Coronary artery (tissue), 2 donors: ENCODE measurements at regions not wholly inside any gene's neighbourhood (a gene's known extent, or its start where the extent isn't known, plus 50 kb on each side); places are given as distances from the start of the nearest gene placed in this dataset.

Experiments
- DNase-seq: peaks from one replicate; pipeline ENCODE4 v3.0.0-alpha.2; 2017; ENCODE audit warnings: low spot score
- H3K27ac ChIP-seq, 2 donors: fragments of 200-600 bp; sonication (generic); one replicate each; pipeline ENCODE4 v1.5.1; 2016 to 2019
- H3K4me3 ChIP-seq: fragments of 200-600 bp; sonication (generic); 2 replicates; pipeline ENCODE4 v1.5.1; 2016; ENCODE audit warnings: mild to moderate bottlenecking, moderate library complexity
- CTCF ChIP-seq: fragments of 200-600 bp; sonication (generic); IDR thresholded peaks from one replicate; pipeline ENCODE4 v1.5.1; 2019; ENCODE audit warnings: antibody characterized with exemption

- H3K4me3 ChIP-seq = no peak overlapping the region
- DNase-seq = no peak
- H3K27ac ChIP-seq = no peak overlapping the region
- no peak for TF ChIP-seq CTCF
Observed at GRCh38 chr6:145071836-145072235, 663.5 kb downstream of the EPM2A start.

- H3K27ac ChIP-seq = no peak overlapping the region
- no peak for DNase-seq
- no peak for TF ChIP-seq CTCF
- H3K4me3 ChIP-seq = no peak overlapping the region
Observed at GRCh38 chr6:145073811-145074210, 661.5 kb downstream of the EPM2A start.

GRCh38 chr6:145074805-145075204, 660.5 kb downstream of the EPM2A start:
- DNase-seq = no peak
- TF ChIP-seq CTCF = no peak
- Histone ChIP-seq H3K4me3 (no peak overlapping the region), H3K27ac (no peak overlapping the region)

GRCh38 chr6:145075425-145075824, 659.9 kb downstream of the EPM2A start:
- no peak for DNase-seq
- no peak overlapping the region for H3K27ac ChIP-seq
- no peak overlapping the region for H3K4me3 ChIP-seq
- TF ChIP-seq CTCF = no peak

GRCh38 chr6:145076115-145076841, 659.0 kb downstream of the EPM2A start:
- DNase-seq = no peak
- no peak for TF ChIP-seq CTCF
- H3K4me3 ChIP-seq = no peak overlapping the region
- no peak overlapping the region for H3K27ac ChIP-seq

GRCh38 chr6:145077382-145077781, 657.9 kb downstream of the EPM2A start:
- DNase-seq = no peak
- TF ChIP-seq CTCF = no peak
- Histone ChIP-seq H3K27ac (no peak overlapping the region), H3K4me3 (no peak overlapping the region)

GRCh38 chr6:145080651-145081050, 654.7 kb downstream of the EPM2A start:
- no peak for TF ChIP-seq CTCF
- no peak for DNase-seq
- H3K4me3 ChIP-seq = no peak overlapping the region
- no peak overlapping the region for H3K27ac ChIP-seq
